ENCODE measurements at regions not wholly inside any gene's neighbourhood (a gene's known extent, or its start where the extent isn't known, plus 50 kb on each side); places are given as distances from the start of the nearest gene placed in this dataset.

GRCh38 chr2:241931084-241931975, 61.8 kb downstream of the RTP5 start:
- H3K4me3 ChIP-seq (ENCODE audit: low read depth, low read length): no peak overlapping the region
- TF ChIP-seq CTCF (IDR thresholded peaks at IDR 0.05; ENCODE audit: insufficient read depth, low read depth, low read length): no peak
- DNase-seq (ENCODE audit: low read depth): no peak

- H3K4me3 ChIP-seq (ENCODE audit: low read depth, low read length): peak overlapping the region; percentile 50
- no peak for DNase-seq (ENCODE audit: low read depth)
- TF ChIP-seq CTCF (IDR thresholded peaks at IDR 0.05; ENCODE audit: insufficient read depth, low read depth, low read length): no peak
Observed at GRCh38 chr2:241931976-241932898, 62.7 kb downstream of the RTP5 start.

GRCh38 chr2:241932899-241933178, 63.3 kb downstream of the RTP5 start:
- peak overlapping the region; percentile 50 for H3K4me3 ChIP-seq (ENCODE audit: low read depth, low read length)
- no peak for TF ChIP-seq CTCF (IDR thresholded peaks at IDR 0.05; ENCODE audit: insufficient read depth, low read depth, low read length)
- no peak for DNase-seq (ENCODE audit: low read depth)

- DNase-seq (ENCODE audit: low read depth): peak; percentile 92
- no peak for TF ChIP-seq CTCF (IDR thresholded peaks at IDR 0.05; ENCODE audit: insufficient read depth, low read depth, low read length)
- peak overlapping the region; percentile 50 for H3K4me3 ChIP-seq (ENCODE audit: low read depth, low read length)
Observed at GRCh38 chr2:241933179-241933911, 63.8 kb downstream of the RTP5 start.

- peak; percentile 87 for DNase-seq (ENCODE audit: low read depth)
- H3K4me3 ChIP-seq (ENCODE audit: low read depth, low read length): peak overlapping the region; percentile 50
- TF ChIP-seq CTCF (IDR thresholded peaks at IDR 0.05; ENCODE audit: insufficient read depth, low read depth, low read length): no peak
Observed at GRCh38 chr2:241935314-241935713, 65.8 kb downstream of the RTP5 start.

- TF ChIP-seq CTCF (IDR thresholded peaks at IDR 0.05; ENCODE audit: insufficient read depth, low read depth, low read length): no peak
- DNase-seq (ENCODE audit: low read depth): no peak
- no peak overlapping the region for H3K4me3 ChIP-seq (ENCODE audit: low read depth, low read length)
Observed at GRCh38 chr2:241935774-241936173, 66.2 kb downstream of the RTP5 start.

All from fibroblast of villous mesenchyme (primary cell).